Trophoblast cell (in vitro differentiated cells and primary cell): ENCODE measurements at regions not wholly inside any gene's neighbourhood (a gene's known extent, or its start where the extent isn't known, plus 50 kb on each side); places are given as distances from the start of the nearest gene placed in this dataset.

Experiments used
- DNase-seq, 2 donors: peaks; one replicate each; pipeline ENCODE4 v3.0.0-alpha.2; 2016
- H2AFZ ChIP-seq: 2 replicates; pipeline ENCODE4 v1.6.1; 2013; ENCODE audit warnings: low read length, moderate library complexity, mild to moderate bottlenecking; ENCODE audit not compliant: insufficient read depth, poor library complexity
- H2AK5ac ChIP-seq: 2 replicates; pipeline ENCODE4 v1.6.1; 2013; ENCODE audit warnings: mild to moderate bottlenecking, low read length
- H2BK120ac ChIP-seq: 2 replicates; pipeline ENCODE4 v1.6.1; 2013; ENCODE audit warnings: low read length, mild to moderate bottlenecking, moderate library complexity; ENCODE audit not compliant: insufficient read depth, poor library complexity
- H2BK12ac ChIP-seq: 2 replicates; pipeline ENCODE4 v1.6.1; 2013; ENCODE audit warnings: mild to moderate bottlenecking, low read length, moderate library complexity
- H2BK5ac ChIP-seq: 2 replicates; pipeline ENCODE4 v1.6.1; 2013; ENCODE audit warnings: low read length, low read depth, moderate library complexity, mild to moderate bottlenecking; ENCODE audit not compliant: poor library complexity
- H3K14ac ChIP-seq: 2 replicates; pipeline ENCODE4 v1.6.1; 2013; ENCODE audit warnings: mild to moderate bottlenecking, low read length
- H3K18ac ChIP-seq: 2 replicates; pipeline ENCODE4 v1.6.1; 2013; ENCODE audit warnings: mild to moderate bottlenecking, low read length
- H3K23ac ChIP-seq: 2 replicates; pipeline ENCODE4 v1.6.1; 2013; ENCODE audit warnings: low read length
- H3K27ac ChIP-seq: 2 replicates; pipeline ENCODE4 v1.5.1; 2013; ENCODE audit warnings: low read depth, mild to moderate bottlenecking, inconsistent platforms, low read length, moderate library complexity
- H3K27me3 ChIP-seq: 2 replicates; pipeline ENCODE4 v1.6.1; 2013; ENCODE audit warnings: inconsistent platforms, mild to moderate bottlenecking, low read length, moderate library complexity; ENCODE audit not compliant: insufficient read depth
- H3K36me3 ChIP-seq, 2 experiments: 1 replicate in 1 of 2; 2 replicates in 1 of 2; pipeline ENCODE4 v1.6.1; 2013; ENCODE audit warnings: low read length in 2 of 2, mild to moderate bottlenecking in 2 of 2, moderate library complexity in 1 of 2; ENCODE audit not compliant: insufficient read depth in 2 of 2, control insufficient read depth in 1 of 2
- H3K4ac ChIP-seq: 2 replicates; pipeline ENCODE4 v1.6.1; 2013; ENCODE audit warnings: low read depth, mild to moderate bottlenecking, low read length, moderate library complexity
- H3K4me1 ChIP-seq, 2 experiments: 1 replicate in 1 of 2; 2 replicates in 1 of 2; pipeline ENCODE4 v1.6.1; 2013; ENCODE audit warnings: low read length in 2 of 2, mild to moderate bottlenecking in 2 of 2, moderate library complexity in 1 of 2; ENCODE audit not compliant: insufficient read depth in 2 of 2, control insufficient read depth in 1 of 2
- H3K4me2 ChIP-seq: 2 replicates; pipeline ENCODE4 v1.6.1; 2013; ENCODE audit warnings: inconsistent platforms, mild to moderate bottlenecking, low read length, moderate library complexity
- H3K4me3 ChIP-seq: 2 replicates; pipeline ENCODE4 v1.5.1; 2013; ENCODE audit warnings: mild to moderate bottlenecking, low read depth, low read length, inconsistent platforms
- H3K79me1 ChIP-seq: one replicate; pipeline ENCODE4 v1.6.1; 2013; ENCODE audit warnings: low read length
- H3K79me2 ChIP-seq: 2 replicates; pipeline ENCODE4 v1.6.1; 2013; ENCODE audit warnings: low read length, mild to moderate bottlenecking; ENCODE audit not compliant: control insufficient read depth, insufficient read depth, poor library complexity
- H3K9ac ChIP-seq: 2 replicates; pipeline ENCODE4 v1.6.1; 2013; ENCODE audit warnings: mild to moderate bottlenecking, low read length
- H3K9me3 ChIP-seq: 2 replicates; pipeline ENCODE4 v1.6.1; 2013; ENCODE audit warnings: low read depth, mild to moderate bottlenecking, control low read depth, inconsistent platforms, low read length; ENCODE audit not compliant: insufficient read depth
- H4K12ac ChIP-seq: 2 replicates; pipeline ENCODE4 v1.6.1; 2013; ENCODE audit warnings: low read depth, mild to moderate bottlenecking, low read length, moderate library complexity
- H4K8ac ChIP-seq: 2 replicates; pipeline ENCODE4 v1.6.1; 2013; ENCODE audit warnings: low read depth, mild to moderate bottlenecking, low read length, moderate library complexity
- H4K91ac ChIP-seq: one replicate; pipeline ENCODE4 v1.6.1; 2013; ENCODE audit warnings: low read depth, mild to moderate bottlenecking, low read length, moderate library complexity
- WGBS: extraction: QIAGEN DNeasy Blood & Tissue Kit; methylation state at CpG from one replicate; pipeline ENCODE4 v1.1.7; 2013; ENCODE audit warnings: missing lambda C conversion rate; ENCODE audit not compliant: insufficient read length, insufficient coverage; ENCODE audit errors: extremely low coverage; 5-methylcytosine and 5-hydroxymethylcytosine counted together

DNA sequence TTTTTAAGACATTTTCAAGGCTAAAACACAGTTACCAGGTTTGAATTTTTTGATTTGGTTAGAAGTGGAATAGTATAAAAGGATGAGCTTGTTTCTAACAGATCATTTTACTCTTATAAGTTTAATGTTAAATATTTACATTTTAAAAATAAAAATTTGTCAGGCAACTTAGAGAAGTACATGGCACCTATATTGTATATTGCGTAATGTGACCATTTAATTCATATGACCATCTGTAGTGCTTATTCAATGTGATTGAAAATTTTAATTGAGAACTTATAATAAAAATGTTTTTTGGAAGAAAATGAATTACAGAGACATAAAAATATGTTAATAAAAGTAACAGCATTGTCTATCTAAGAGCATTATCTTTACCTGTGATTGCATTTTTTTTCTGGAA, 1632.4 kb downstream of the RPA4 start:
- H3K9ac ChIP-seq = no peak overlapping the region
- no peak for DNase-seq
- H3K23ac ChIP-seq = no peak overlapping the region
- no peak overlapping the region for H3K4me3 ChIP-seq
- H3K4ac ChIP-seq = no peak overlapping the region
- H3K9me3 ChIP-seq = no peaks in the 10 kb centered on the region
- H3K36me3 ChIP-seq = no peaks in the 10 kb centered on the region
- no peaks in the 10 kb centered on the region for H3K79me1 ChIP-seq
- H2BK5ac ChIP-seq = no peak overlapping the region
- H3K79me2 ChIP-seq = no peaks in the 10 kb centered on the region
- H2AK5ac ChIP-seq = no peak overlapping the region
- no peak overlapping the region for H4K91ac ChIP-seq
- H2BK120ac ChIP-seq = no peak overlapping the region
- H3K4me2 ChIP-seq = no peak overlapping the region
- H3K18ac ChIP-seq = no peak overlapping the region
- no peak overlapping the region for H2AFZ ChIP-seq
- H4K8ac ChIP-seq = no peak overlapping the region
- no peaks in the 10 kb centered on the region for H3K27me3 ChIP-seq
- WGBS = no CpG with 5 or more reads among the region's 1 CpG
- no peak overlapping the region for H3K27ac ChIP-seq
- H3K4me1 ChIP-seq = no peaks in the 10 kb centered on the region
- no peak overlapping the region for H2BK12ac ChIP-seq
- no peak overlapping the region for H4K12ac ChIP-seq
- no peak overlapping the region for H3K14ac ChIP-seq

DNA sequence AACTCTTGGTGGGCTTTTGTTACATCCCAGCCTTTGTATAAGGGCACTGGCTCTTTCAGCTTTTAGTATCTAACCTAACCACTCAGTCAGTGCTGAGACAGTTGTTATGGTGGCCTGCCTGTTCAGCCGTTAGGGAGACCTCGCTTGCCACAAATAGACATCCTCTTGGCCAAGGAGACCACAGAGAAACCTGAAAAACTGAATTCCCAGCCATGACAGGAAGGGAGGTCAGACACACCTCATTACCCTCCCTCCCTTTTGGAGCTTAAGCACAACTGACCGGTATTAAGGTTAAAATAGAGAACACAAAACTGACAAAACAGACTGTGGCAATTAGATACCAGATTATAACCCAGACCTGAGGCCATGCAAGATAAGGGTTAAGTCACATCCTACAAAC, 1639.3 kb downstream of the RPA4 start:
- no CpG with 5 or more reads among the region's 3 CpGs for WGBS
- Histone ChIP-seq H2AFZ (no peak overlapping the region), H3K79me1 (no peaks in the 10 kb centered on the region), H3K9ac (no peak overlapping the region), H3K27me3 (no peaks in the 10 kb centered on the region), H2BK5ac (no peak overlapping the region), H4K91ac (no peak overlapping the region), H4K12ac (no peak overlapping the region), H3K23ac (no peak overlapping the region), H4K8ac (no peak overlapping the region), H3K4me1 (no peaks in the 10 kb centered on the region), H3K4me2 (no peak overlapping the region), H3K9me3 (no peaks in the 10 kb centered on the region), H2AK5ac (no peak overlapping the region), H3K4ac (no peak overlapping the region), H3K18ac (no peak overlapping the region), H3K4me3 (no peak overlapping the region), H3K36me3 (no peaks in the 10 kb centered on the region), H2BK12ac (no peak overlapping the region), H3K27ac (no peak overlapping the region), H3K14ac (no peak overlapping the region), H3K79me2 (no peaks in the 10 kb centered on the region), H2BK120ac (no peak overlapping the region)
- no peak for DNase-seq

DNA sequence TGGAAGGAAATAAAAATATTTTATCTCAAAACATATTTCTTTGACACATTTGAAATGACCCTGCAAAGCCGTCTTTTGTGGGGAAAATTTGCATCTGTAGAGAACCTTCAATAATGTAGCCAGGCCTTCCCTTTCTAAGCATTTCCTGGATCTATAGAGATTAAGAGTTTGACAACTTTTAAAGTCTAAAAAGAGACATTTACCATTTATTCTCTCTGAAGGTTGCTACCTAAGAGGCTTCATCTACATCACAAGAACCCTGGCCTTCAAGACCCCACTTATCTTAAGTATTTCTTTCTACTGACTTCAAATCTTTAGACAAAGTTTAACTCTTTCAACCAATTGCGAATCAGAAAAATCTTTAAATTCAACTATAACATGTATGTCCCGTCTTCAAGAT, 1639.8 kb downstream of the RPA4 start:
- Histone ChIP-seq H2BK5ac (no peak overlapping the region), H3K27ac (no peak overlapping the region), H2BK12ac (no peak overlapping the region), H3K9me3 (no peaks in the 10 kb centered on the region), H2AFZ (no peak overlapping the region), H3K18ac (no peak overlapping the region), H3K4me2 (no peak overlapping the region), H4K91ac (no peak overlapping the region), H3K79me1 (no peaks in the 10 kb centered on the region), H3K14ac (no peak overlapping the region), H3K4me1 (no peaks in the 10 kb centered on the region), H3K79me2 (no peaks in the 10 kb centered on the region), H3K4me3 (no peak overlapping the region), H3K23ac (no peak overlapping the region), H3K4ac (no peak overlapping the region), H3K27me3 (no peaks in the 10 kb centered on the region), H2AK5ac (no peak overlapping the region), H4K8ac (no peak overlapping the region), H2BK120ac (no peak overlapping the region), H3K9ac (no peak overlapping the region), H3K36me3 (no peaks in the 10 kb centered on the region), H4K12ac (no peak overlapping the region)
- no CpG with 5 or more reads among the region's 3 CpGs for WGBS
- no peak for DNase-seq

DNA sequence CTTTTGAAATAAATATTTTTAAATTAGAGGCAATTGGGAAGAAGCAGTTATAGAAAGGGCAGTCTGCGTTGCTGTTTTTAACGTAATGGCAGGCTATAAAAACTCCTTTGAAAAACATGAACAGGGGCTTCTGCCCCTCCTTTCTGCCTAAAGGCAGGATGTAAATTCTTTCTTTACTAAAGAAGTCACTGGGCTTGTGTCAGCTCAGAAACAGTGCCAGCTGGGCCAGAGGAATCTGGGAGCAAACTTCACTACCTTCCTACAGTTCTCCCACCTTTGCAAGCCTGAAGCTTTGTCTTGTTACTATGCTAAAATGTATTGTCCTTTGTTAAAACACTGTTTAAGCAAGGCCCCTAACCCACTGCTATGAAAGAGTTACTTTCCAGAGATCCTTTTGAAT, 1664.8 kb downstream of the RPA4 start:
- no CpG with 5 or more reads among the region's 2 CpGs for WGBS

More for the DNA sequence above, 1664.8 kb downstream of the RPA4 start:
- H2AK5ac ChIP-seq = no peak overlapping the region
- no peak overlapping the region for H2BK5ac ChIP-seq
- H3K4me2 ChIP-seq = no peak overlapping the region
- H3K9ac ChIP-seq = no peak overlapping the region
- no peak overlapping the region for H3K14ac ChIP-seq
- H3K9me3 ChIP-seq = no peaks in the 10 kb centered on the region
- H3K18ac ChIP-seq = no peak overlapping the region
- no peaks in the 10 kb centered on the region for H3K79me1 ChIP-seq
- H3K27ac ChIP-seq = no peak overlapping the region
- no peaks in the 10 kb centered on the region for H3K4me1 ChIP-seq
- no peak overlapping the region for H4K8ac ChIP-seq
- H3K79me2 ChIP-seq = no peaks in the 10 kb centered on the region
- H4K12ac ChIP-seq = no peak overlapping the region
- H3K27me3 ChIP-seq = no peaks in the 10 kb centered on the region
- H4K91ac ChIP-seq = no peak overlapping the region
- no peak overlapping the region for H2BK120ac ChIP-seq
- no peaks in the 10 kb centered on the region for H3K36me3 ChIP-seq
- H3K4ac ChIP-seq = no peak overlapping the region
- no peak overlapping the region for H2AFZ ChIP-seq
- H2BK12ac ChIP-seq = no peak overlapping the region
- no peak for DNase-seq
- no peak overlapping the region for H3K4me3 ChIP-seq
- no peak overlapping the region for H3K23ac ChIP-seq
